Limb (tissue), 2 donors: ENCODE measurements at regions not wholly inside any gene's neighbourhood (a gene's known extent, or its start where the extent isn't known, plus 50 kb on each side); places are given as distances from the start of the nearest gene placed in this dataset.

Experiments used
- DNase-seq, 2 donors: peaks; one replicate each; pipeline ENCODE4 v3.0.0-alpha.2; 2016; ENCODE audit errors: extremely low spot score in 2 of 2

- peak in 1 of 2 donors; percentile 18 for DNase-seq
Observed at GRCh38 chr2:8572712-8573233, 109.1 kb upstream of the ID2 start.

- peak in 1 of 2 donors; percentile 36 for DNase-seq
Observed at GRCh38 chr2:8573234-8573941, 108.5 kb upstream of the ID2 start.

- peak in 1 of 2 donors; percentile 21 for DNase-seq
Observed at GRCh38 chr2:8573942-8574195, 108.0 kb upstream of the ID2 start.

- DNase-seq: peak in 1 of 2 donors; percentile 25
Observed at GRCh38 chr2:8574196-8575037, 107.4 kb upstream of the ID2 start.

- peak in 1 of 2 donors; percentile 38 for DNase-seq
Observed at GRCh38 chr2:8575038-8575833, 106.6 kb upstream of the ID2 start.

GRCh38 chr2:8575834-8576423 is 105.9 kb upstream of the ID2 start:
- peak in 1 of 2 donors; percentile 32 for DNase-seq

GRCh38 chr2:8576525-8577167 is 105.2 kb upstream of the ID2 start:
- peak in 1 of 2 donors; percentile 16 for DNase-seq

- no peak for DNase-seq
Observed at GRCh38 chr2:8577573-8577972, 104.3 kb upstream of the ID2 start.

- no peak for DNase-seq
Observed at GRCh38 chr2:8578335-8579244, 103.3 kb upstream of the ID2 start.

- DNase-seq: no peak
Observed at GRCh38 chr2:8579485-8580085, 102.3 kb upstream of the ID2 start.

GRCh38 chr2:8580316-8581233 is 101.3 kb upstream of the ID2 start:
- DNase-seq: no peak

- no peak for DNase-seq
Observed at GRCh38 chr2:8581234-8581561, 100.7 kb upstream of the ID2 start.

GRCh38 chr2:8581601-8582041 is 100.2 kb upstream of the ID2 start:
- DNase-seq: no peak

GRCh38 chr2:8582191-8582590 is 99.7 kb upstream of the ID2 start:
- DNase-seq: no peak

- DNase-seq: no peak
Observed at GRCh38 chr2:8582651-8583399, 99.0 kb upstream of the ID2 start.

- peak; percentile 67 to 93 for DNase-seq
Observed at GRCh38 chr2:8583400-8584173, 98.3 kb upstream of the ID2 start.
